T-cell (primary cell): ENCODE measurements at regions not wholly inside any gene's neighbourhood (a gene's known extent, or its start where the extent isn't known, plus 50 kb on each side); places are given as distances from the start of the nearest gene placed in this dataset.

Experiments
- ATAC-seq, 4 experiments: fragments of 200-7000 bp in 3 of 4; fragments of 150-1000 bp in 1 of 4; cut with Tn5 transposase; replicated peaks in 1 of 4; 1 replicate in 3 of 4; 2 replicates in 1 of 4; pipeline ENCODE4 v1.10.0; 2021; ENCODE audit warnings: moderate library complexity in 3 of 4, mild to moderate bottlenecking in 2 of 4, moderate number of reproducible peaks in 1 of 4
- CTCF ChIA-PET, 2 donors: fragments of 300-600 bp; sonication (Branson Sonifier 250); formaldehyde crosslinking; loops; one replicate each; lab custom pipeline; 2022; ENCODE audit warnings: antibody characterized with exemption in 2 of 2; lab: Charles Lee
- POLR2A ChIA-PET, 2 donors: fragments of 300-600 bp; sonication (Branson Sonifier 250); formaldehyde crosslinking; loops; one replicate each; lab custom pipeline; 2022; ENCODE audit warnings: antibody characterized with exemption in 2 of 2; lab: Charles Lee
- DNase-seq, 35 experiments: peaks; one replicate each; pipeline versions ENCODE4 v3.0.0 to v3.0.0-alpha.2; 2013 to 2023
- H3K27ac ChIP-seq: one replicate; pipeline ENCODE4 v1.5.1; 2013; ENCODE audit warnings: low read length
- H3K27me3 ChIP-seq, 2 experiments: replicated peaks in 1 of 2; 1 replicate in 1 of 2; 2 replicates in 1 of 2; pipeline versions ENCODE4 v1.6.1 to v1.7.0; 2013; ENCODE audit warnings: low read length in 1 of 2, mixed read lengths in 1 of 2; ENCODE audit not compliant: control insufficient read depth in 2 of 2, insufficient read depth in 2 of 2; ENCODE audit errors: extremely low read depth in 1 of 2
- H3K36me3 ChIP-seq, 2 donors: 1 replicate in 1 of 2; 2 replicates in 1 of 2; pipeline versions ENCODE4 v1.6.1 to v1.7.0; 2013; ENCODE audit warnings: low read length in 1 of 2; ENCODE audit not compliant: control insufficient read depth in 2 of 2, insufficient read depth in 1 of 2; ENCODE audit errors: extremely low read depth in 1 of 2
- H3K4me1 ChIP-seq, 2 experiments: 1 replicate in 1 of 2; 2 replicates in 1 of 2; pipeline versions ENCODE4 v1.6.1 to v1.7.0; 2013; ENCODE audit warnings: low read length in 2 of 2, mixed read lengths in 1 of 2; ENCODE audit not compliant: insufficient read depth in 2 of 2, control insufficient read depth in 1 of 2; ENCODE audit errors: extremely low read depth in 1 of 2
- H3K4me3 ChIP-seq, 2 donors: 1 replicate in 1 of 2; 2 replicates in 1 of 2; pipeline versions ENCODE4 v1.5.1 to v1.7.0; 2013; ENCODE audit warnings: mild to moderate bottlenecking in 2 of 2, low read length in 1 of 2, moderate library complexity in 1 of 2; ENCODE audit not compliant: control insufficient read depth in 1 of 2; ENCODE audit errors: extremely low read depth in 1 of 2
- H3K9me3 ChIP-seq: 2 replicates; pipeline ENCODE4 v1.7.0; 2013
- H3K27ac Mint-ChIP-seq, 2 donors: one replicate each; pipeline ENCODE4 v1.8.0; 2020 to 2021; ENCODE audit warnings: mild to moderate bottlenecking in 2 of 2, mixed read lengths in 2 of 2
- H3K27me3 Mint-ChIP-seq, 2 donors: one replicate each; pipeline ENCODE4 v1.8.0; 2021 to 2022; ENCODE audit warnings: mixed read lengths in 2 of 2
- H3K36me3 Mint-ChIP-seq: one replicate; pipeline ENCODE4 v1.8.0; 2021; ENCODE audit warnings: mixed read lengths
- H3K4me1 Mint-ChIP-seq, 3 donors: one replicate each; pipeline ENCODE4 v1.8.0; 2020 to 2022; ENCODE audit warnings: mixed read lengths in 3 of 3, mild to moderate bottlenecking in 1 of 3
- H3K4me3 Mint-ChIP-seq, 3 donors: one replicate each; pipeline ENCODE4 v1.8.0; 2020 to 2022; ENCODE audit warnings: mild to moderate bottlenecking in 3 of 3, mixed read lengths in 3 of 3, moderate library complexity in 3 of 3
- H3K9me3 Mint-ChIP-seq, 3 donors: one replicate each; pipeline ENCODE4 v1.8.0; 2020 to 2022; ENCODE audit warnings: mixed read lengths in 3 of 3
- WGBS: methylation state at CpG from one replicate; pipeline ENCODE4 v1.1.5; 2013; ENCODE audit warnings: missing lambda C conversion rate; ENCODE audit not compliant: insufficient coverage; 5-methylcytosine and 5-hydroxymethylcytosine counted together

DNA sequence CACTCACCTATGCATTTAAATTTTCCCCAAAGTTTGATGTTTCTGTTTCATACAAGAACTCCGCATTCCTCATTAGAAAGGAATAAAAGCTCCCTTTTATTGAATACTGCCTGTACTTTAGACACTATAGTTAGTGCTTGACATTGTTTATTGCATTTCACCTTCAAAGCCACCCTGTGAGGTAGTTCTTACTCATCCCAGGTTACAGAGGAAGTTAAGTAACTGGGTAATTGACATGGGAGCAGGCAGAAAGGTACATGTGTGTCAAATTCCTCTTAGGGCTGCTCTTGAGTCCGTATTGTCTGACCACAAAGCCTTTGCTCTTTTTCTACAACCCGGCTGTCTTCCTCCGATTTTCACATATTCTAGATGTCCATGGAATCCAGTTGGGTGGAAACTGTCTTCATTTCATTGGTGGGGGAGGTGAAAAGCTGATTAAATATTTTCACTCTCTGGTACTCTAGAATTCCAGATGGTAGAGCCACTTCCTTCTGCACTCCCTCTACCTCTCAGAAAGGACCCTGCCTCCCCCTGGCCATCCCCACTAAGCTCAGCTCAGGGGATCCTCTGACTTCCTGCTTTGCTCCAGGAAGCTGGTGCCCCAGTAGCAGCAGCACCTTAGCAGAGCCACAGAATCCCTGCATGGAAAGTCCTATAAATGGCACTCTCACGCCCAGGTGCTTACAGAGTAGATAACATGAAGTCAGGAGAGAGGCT is 319.2 kb downstream of the LRATD1 start:
- CTCF ChIA-PET, result no interaction called here
- Mint-ChIP-seq H3K9me3 (peaks cover 4 to 6% (median 4%) of the 10 kb centered on the region in 3 donors), H3K4me3 (no peak overlapping the region), H3K27ac (no peak overlapping the region), H3K36me3 (no peaks in the 10 kb centered on the region), H3K27me3 (peaks cover 6 to 15% of the 10 kb centered on the region in 2 donors), H3K4me1 (no peaks in the 10 kb centered on the region)
- no peak overlapping the region for H3K4me3 ChIP-seq
- no peaks in the 10 kb centered on the region for H3K27me3 ChIP-seq
- no peak for ATAC-seq
- H3K27ac ChIP-seq, result no peak overlapping the region
- no peaks in the 10 kb centered on the region for H3K4me1 ChIP-seq
- DNase-seq, result no peak
- whole genome bisulfite sequencing, result 60% methylated on average over 1 of the region's 5 CpGs
- H3K9me3 ChIP-seq, result no peaks in the 10 kb centered on the region
- H3K36me3 ChIP-seq, result no peaks in the 10 kb centered on the region
- POLR2A ChIA-PET, result no interaction called here

DNA sequence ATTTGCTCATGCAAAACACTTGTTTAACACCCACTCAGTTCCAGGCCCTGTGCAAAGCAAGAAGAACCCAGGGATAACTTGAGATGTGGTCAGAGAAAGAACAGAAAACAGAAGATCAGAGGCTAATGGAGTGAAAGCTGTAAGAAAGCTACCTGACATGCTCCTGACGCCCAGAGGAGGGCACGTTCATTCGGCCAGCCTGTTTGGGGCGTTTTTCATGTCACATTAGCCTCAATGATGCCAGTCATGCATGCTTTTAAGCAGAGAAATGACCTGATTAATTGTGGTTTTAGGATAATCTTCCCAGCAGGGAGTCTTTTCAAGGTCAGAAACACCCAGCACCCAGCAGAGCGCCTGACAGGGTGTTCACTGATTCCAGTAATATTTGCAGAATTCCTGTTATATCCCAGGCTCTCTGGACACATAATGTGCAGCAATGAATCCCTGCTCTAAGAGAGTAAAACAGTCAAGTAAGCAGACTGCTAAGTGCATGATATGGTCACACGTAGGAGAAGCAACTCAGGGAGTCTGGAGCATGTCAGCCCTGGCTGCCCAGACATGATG is 320.0 kb downstream of the LRATD1 start:
- Mint-ChIP-seq H3K4me3 (no peak overlapping the region), H3K36me3 (no peaks in the 10 kb centered on the region), H3K27me3 (peaks cover 6 to 15% of the 10 kb centered on the region in 2 donors), H3K4me1 (no peaks in the 10 kb centered on the region), H3K9me3 (peaks cover 4 to 6% (median 4%) of the 10 kb centered on the region in 3 donors), H3K27ac (no peak overlapping the region)
- DNase-seq (no peak), ATAC-seq (no peak)
- no peak overlapping the region for H3K27ac ChIP-seq
- ChIA-PET POLR2A (no interaction called here), CTCF (no interaction called here)
- H3K9me3 ChIP-seq, result no peaks in the 10 kb centered on the region
- 69% methylated on average over 5 of the region's 6 CpGs for WGBS
- no peak overlapping the region for H3K4me3 ChIP-seq
- H3K4me1 ChIP-seq, result no peaks in the 10 kb centered on the region
- no peaks in the 10 kb centered on the region for H3K27me3 ChIP-seq
- no peaks in the 10 kb centered on the region for H3K36me3 ChIP-seq

DNA sequence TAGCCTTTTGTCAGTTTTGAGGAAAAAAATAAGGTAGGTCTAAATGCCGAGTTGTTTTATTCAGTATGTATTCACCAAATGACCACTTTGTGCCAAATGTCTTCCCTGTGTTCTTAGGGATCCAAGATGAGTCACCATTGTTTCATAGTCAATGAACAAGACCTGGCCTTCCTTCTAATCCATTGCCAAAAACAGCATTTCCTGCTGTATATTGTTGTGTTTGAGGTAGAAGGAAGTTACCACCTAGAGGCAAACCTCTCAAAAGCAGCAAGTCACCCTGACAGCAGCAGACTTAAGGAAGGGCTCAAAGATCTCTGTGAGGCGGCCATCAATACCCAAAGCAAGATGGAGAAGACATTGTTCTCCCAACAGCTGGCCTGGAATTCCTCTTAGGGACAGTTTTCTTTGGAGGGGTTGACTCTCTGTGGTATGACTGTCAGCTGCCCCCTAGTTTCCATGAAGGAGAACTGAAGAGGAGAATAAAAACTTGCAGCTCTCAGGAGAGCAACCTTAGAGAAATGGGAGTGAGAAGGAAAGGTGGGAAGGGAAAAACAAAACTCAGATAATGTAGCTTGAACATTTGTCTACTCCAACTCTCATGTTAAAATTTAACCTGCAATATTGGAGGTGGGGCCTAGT is 328.3 kb downstream of the LRATD1 start:
- H3K9me3 Mint-ChIP-seq, result peaks cover 4 to 12% (median 4%) of the 10 kb centered on the region in 3 donors
- POLR2A ChIA-PET, result no interaction called here
- H3K4me1 ChIP-seq, result no peaks in the 10 kb centered on the region
- H3K4me1 Mint-ChIP-seq, result no peaks in the 10 kb centered on the region
- no peak overlapping the region for H3K4me3 Mint-ChIP-seq
- no peaks in the 10 kb centered on the region for H3K9me3 ChIP-seq
- no peaks in the 10 kb centered on the region for H3K36me3 Mint-ChIP-seq
- H3K27ac Mint-ChIP-seq, result no peak overlapping the region
- no peak overlapping the region for H3K4me3 ChIP-seq
- no peak overlapping the region for H3K27ac ChIP-seq
- CTCF ChIA-PET, result no interaction called here
- ATAC-seq (no peak), DNase-seq (no peak)
- no peaks in the 10 kb centered on the region for H3K27me3 ChIP-seq
- H3K36me3 ChIP-seq, result no peaks in the 10 kb centered on the region
- H3K27me3 Mint-ChIP-seq, result peaks cover 4 to 12% of the 10 kb centered on the region in 2 donors
- WGBS, result no CpG with 5 or more reads among the region's 2 CpGs

DNA sequence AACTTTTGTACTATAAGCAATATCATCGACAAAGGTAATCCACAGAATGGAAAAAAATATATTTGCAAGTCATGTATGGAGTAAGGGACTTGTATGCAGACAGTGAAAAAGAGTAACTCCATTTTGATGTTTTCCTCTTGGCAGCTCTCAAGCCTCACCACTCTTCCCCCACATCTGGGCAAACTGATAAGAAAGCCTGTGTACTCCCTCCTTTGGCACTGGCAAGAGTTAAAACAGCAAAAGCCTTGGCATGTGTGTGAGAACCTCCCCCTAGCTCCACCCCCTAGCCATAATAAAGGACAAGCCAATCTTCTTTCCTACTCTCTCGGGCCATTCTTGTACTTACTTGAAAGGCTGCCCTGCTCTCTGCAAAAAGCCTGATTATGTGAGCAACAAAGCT is 335.2 kb downstream of the LRATD1 start:
- Histone ChIP-seq H3K4me3 (no peak overlapping the region), H3K9me3 (no peaks in the 10 kb centered on the region), H3K27me3 (no peaks in the 10 kb centered on the region), H3K27ac (no peak overlapping the region), H3K36me3 (no peaks in the 10 kb centered on the region), H3K4me1 (no peaks in the 10 kb centered on the region)
- Mint-ChIP-seq H3K9me3 (peaks cover 0 to 3% (median 0%) of the 10 kb centered on the region in 3 donors), H3K4me3 (no peak overlapping the region), H3K4me1 (no peaks in the 10 kb centered on the region), H3K36me3 (no peaks in the 10 kb centered on the region), H3K27ac (no peak overlapping the region), H3K27me3 (peaks cover 2 to 8% of the 10 kb centered on the region in 2 donors)
- POLR2A ChIA-PET, result no interaction called here
- ATAC-seq, result no peak
- CTCF ChIA-PET, result no interaction called here
- DNase-seq, result no peak
- WGBS, result no CpG with 5 or more reads among the region's 2 CpGs

DNA sequence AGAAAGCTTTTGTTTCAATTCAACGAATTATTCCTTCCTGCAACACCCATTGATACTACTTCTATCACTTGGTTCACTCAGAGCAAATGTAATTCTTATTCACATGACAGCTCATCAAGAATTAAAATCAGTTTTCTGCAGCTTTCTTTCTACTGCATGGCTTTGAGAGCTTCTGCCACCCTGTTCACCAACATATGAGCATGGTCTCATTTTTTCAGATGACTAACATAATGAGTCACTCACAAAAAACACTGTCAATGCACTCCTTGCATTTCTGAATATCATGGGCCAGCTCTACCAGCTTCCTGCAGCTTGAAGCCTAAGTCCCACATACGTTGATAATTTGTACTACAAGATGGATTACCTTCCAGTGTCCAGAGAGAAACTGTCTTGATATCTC is 342.9 kb downstream of the LRATD1 start:
- ATAC-seq, result no peak
- no CpG with 5 or more reads among the region's 2 CpGs for WGBS
- no peak overlapping the region for H3K4me3 ChIP-seq

DNA sequence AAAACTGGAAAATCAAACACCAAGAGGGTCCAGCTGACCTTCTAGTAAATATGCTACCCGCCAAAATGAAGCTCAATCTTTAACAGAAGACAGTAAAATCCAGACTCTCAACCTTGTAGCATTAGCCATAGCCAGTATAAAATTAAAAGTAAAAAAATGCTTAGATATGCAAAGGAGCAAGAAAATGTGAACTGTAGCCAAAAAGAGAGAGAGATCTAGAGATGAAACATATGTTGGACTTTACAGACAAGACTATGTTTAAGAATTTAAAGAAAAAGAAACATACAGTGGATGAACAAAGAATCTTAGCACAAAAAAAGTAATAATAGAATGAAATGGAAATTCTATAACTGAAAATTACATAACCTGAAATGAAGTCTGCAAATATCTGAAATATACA is 344.5 kb downstream of the LRATD1 start:
- ChIA-PET POLR2A (interaction anchor here in 1 of 2 donors (0.6 kb wide), 1 partner anchor 48 kb away, joined by 4 read pairs; no protein-coding TSS in a partner anchor), CTCF (interaction anchor here in 1 of 2 donors (0.6 kb wide), 1 partner anchor 1918 kb away, joined by 3 read pairs; no protein-coding TSS in a partner anchor)
- no peaks in the 10 kb centered on the region for H3K4me1 ChIP-seq
- no peak for DNase-seq
- H3K36me3 ChIP-seq, result no peaks in the 10 kb centered on the region
- no peaks in the 10 kb centered on the region for H3K27me3 ChIP-seq
- H3K9me3 ChIP-seq, result no peaks in the 10 kb centered on the region
- Mint-ChIP-seq H3K27ac (no peak overlapping the region), H3K9me3 (peaks cover 0 to under 1% (median 0%) of the 10 kb centered on the region in 3 donors), H3K4me1 (no peaks in the 10 kb centered on the region), H3K36me3 (no peaks in the 10 kb centered on the region), H3K4me3 (no peak overlapping the region), H3K27me3 (peaks cover 0 to 16% of the 10 kb centered on the region in 2 donors)
- ATAC-seq, result no peak
- H3K4me3 ChIP-seq, result no peak overlapping the region
- no CpG with 5 or more reads among the region's 1 CpG for WGBS
- no peak overlapping the region for H3K27ac ChIP-seq

More for the DNA sequence above, 342.9 kb downstream of the LRATD1 start:
- Histone ChIP-seq H3K4me1 (no peaks in the 10 kb centered on the region), H3K27me3 (no peaks in the 10 kb centered on the region), H3K27ac (no peak overlapping the region), H3K9me3 (no peaks in the 10 kb centered on the region), H3K36me3 (no peaks in the 10 kb centered on the region)
- ChIA-PET CTCF (no interaction called here), POLR2A (no interaction called here)
- H3K4me3 Mint-ChIP-seq, result no peak overlapping the region
- H3K27me3 Mint-ChIP-seq, result peaks cover 0 to 13% of the 10 kb centered on the region in 2 donors
- no peaks in the 10 kb centered on the region for H3K36me3 Mint-ChIP-seq
- H3K9me3 Mint-ChIP-seq, result peaks cover 0 to 3% (median 0%) of the 10 kb centered on the region in 3 donors
- no peak overlapping the region for H3K27ac Mint-ChIP-seq
- no peaks in the 10 kb centered on the region for H3K4me1 Mint-ChIP-seq
- DNase-seq, result no peak
